CD14-positive monocyte (primary cell): ENCODE measurements at regions not wholly inside any gene's neighbourhood (a gene's known extent, or its start where the extent isn't known, plus 50 kb on each side); places are given as distances from the start of the nearest gene placed in this dataset.

Source experiments
- DNase-seq, 3 donors: peaks; one replicate each; pipeline ENCODE4 v3.0.0-alpha.2; 2011 to 2022
- H2AFZ ChIP-seq: 2 replicates; pipeline ENCODE4 v1.6.0; 2012; ENCODE audit warnings: mild to moderate bottlenecking, low read depth, low read length, inconsistent platforms; ENCODE audit not compliant: insufficient read depth, poor library complexity, severe bottlenecking
- H3K27ac ChIP-seq, 2 donors: 1 replicate in 1 of 2; 2 replicates in 1 of 2; pipeline ENCODE4 v1.5.1; 2012 to 2013; ENCODE audit warnings: low read length in 2 of 2, control low read depth in 1 of 2, inconsistent platforms in 1 of 2, low read depth in 1 of 2, mild to moderate bottlenecking in 1 of 2
- H3K27me3 ChIP-seq, 2 donors: one replicate each; pipeline versions ENCODE4 v1.6.0 to v1.6.1; 2011 to 2013; ENCODE audit warnings: low read length in 2 of 2; ENCODE audit not compliant: control insufficient read depth in 2 of 2, insufficient read depth in 2 of 2
- H3K36me3 ChIP-seq, 2 donors: replicated peaks in 1 of 2; 1 replicate in 1 of 2; 2 replicates in 1 of 2; pipeline versions ENCODE4 v1.5.1 to v1.6.1; 2012 to 2013; ENCODE audit warnings: low read length in 2 of 2, control low read depth in 1 of 2, inconsistent platforms in 1 of 2, mild to moderate bottlenecking in 1 of 2; ENCODE audit not compliant: insufficient read depth in 2 of 2, control insufficient read depth in 1 of 2
- H3K4me1 ChIP-seq, 2 donors: 1 replicate in 1 of 2; 2 replicates in 1 of 2; pipeline versions ENCODE4 v1.5.1 to v1.6.1; 2012 to 2013; ENCODE audit warnings: low read length in 2 of 2, control low read depth in 1 of 2, inconsistent platforms in 1 of 2, mild to moderate bottlenecking in 1 of 2, moderate library complexity in 1 of 2; ENCODE audit not compliant: insufficient read depth in 2 of 2, control insufficient read depth in 1 of 2
- H3K4me2 ChIP-seq: replicated peaks from 2 replicates; pipeline ENCODE3; 2012; ENCODE audit warnings: low read length, moderate library complexity, mild to moderate bottlenecking; ENCODE audit not compliant: poor library complexity, severe bottlenecking; ENCODE audit errors: extremely low read depth
- H3K4me3 ChIP-seq, 3 experiments: fragments of 200-600 bp in 1 of 3; sonication (generic) in 1 of 3; replicated peaks in 1 of 3; 1 replicate in 2 of 3; 2 replicates in 1 of 3; pipeline ENCODE4 v1.5.1; 2011 to 2013; ENCODE audit warnings: low read length in 3 of 3, mild to moderate bottlenecking in 3 of 3, control low read depth in 2 of 3, low read depth in 2 of 3, inconsistent platforms in 1 of 3, moderate library complexity in 1 of 3
- H3K79me2 ChIP-seq: 2 replicates; pipeline ENCODE4 v1.6.0; 2012; ENCODE audit warnings: mild to moderate bottlenecking, control low read depth, inconsistent platforms, low read length, moderate library complexity; ENCODE audit not compliant: insufficient read depth
- H3K9ac ChIP-seq: 2 replicates; pipeline ENCODE4 v1.6.0; 2017; ENCODE audit warnings: low read length, mild to moderate bottlenecking; ENCODE audit not compliant: insufficient read depth, poor library complexity, severe bottlenecking
- H3K9me3 ChIP-seq, 2 donors: replicated peaks in 1 of 2; 1 replicate in 1 of 2; 2 replicates in 1 of 2; pipeline versions ENCODE4 v1.5.1 to v1.6.1; 2012 to 2013; ENCODE audit warnings: low read length in 2 of 2, control low read depth in 1 of 2; ENCODE audit not compliant: control insufficient read depth in 1 of 2, insufficient read depth in 1 of 2
- H4K20me1 ChIP-seq: 2 replicates; pipeline ENCODE4 v1.6.0; 2012; ENCODE audit warnings: mild to moderate bottlenecking, low read length, control low read depth, moderate library complexity; ENCODE audit not compliant: insufficient read depth
- H3K27ac Mint-ChIP-seq, 7 donors: one replicate each; pipeline ENCODE4 v1.8.0; 2020; ENCODE audit warnings: mild to moderate bottlenecking in 7 of 7, mixed read lengths in 7 of 7, moderate library complexity in 6 of 7, inconsistent platforms in 2 of 7
- H3K27me3 Mint-ChIP-seq, 3 donors: one replicate each; pipeline ENCODE4 v1.8.0; 2021 to 2022; ENCODE audit warnings: low read depth in 3 of 3, mild to moderate bottlenecking in 3 of 3, mixed read lengths in 3 of 3, moderate library complexity in 3 of 3, inconsistent platforms in 1 of 3
- H3K36me3 Mint-ChIP-seq, 2 donors: one replicate each; pipeline ENCODE4 v1.8.0; 2020; ENCODE audit warnings: mixed read lengths in 2 of 2, inconsistent platforms in 1 of 2, mild to moderate bottlenecking in 1 of 2
- H3K4me1 Mint-ChIP-seq: one replicate; pipeline ENCODE4 v1.8.0; 2020; ENCODE audit warnings: mild to moderate bottlenecking, mixed read lengths
- H3K4me3 Mint-ChIP-seq, 2 donors: one replicate each; pipeline ENCODE4 v1.8.0; 2020; ENCODE audit warnings: mild to moderate bottlenecking in 2 of 2, mixed read lengths in 2 of 2, moderate library complexity in 1 of 2
- H3K9me3 Mint-ChIP-seq, 7 donors: one replicate each; pipeline ENCODE4 v1.8.0; 2020 to 2022; ENCODE audit warnings: mixed read lengths in 7 of 7, mild to moderate bottlenecking in 6 of 7, moderate library complexity in 6 of 7, inconsistent platforms in 2 of 7
- CTCF ChIP-seq: fragments of 200-600 bp; IDR thresholded peaks from one replicate; pipeline ENCODE4 v1.8.0; 2022; ENCODE audit warnings: antibody characterized with exemption, mild to moderate bottlenecking
- WGBS: methylation state at CpG from one replicate; pipeline ENCODE4 v1.1.5; 2013; ENCODE audit warnings: missing lambda C conversion rate; ENCODE audit not compliant: insufficient coverage; 5-methylcytosine and 5-hydroxymethylcytosine counted together
- intact Hi-C, 2 donors: fragments of 100-400 bp; cut with micrococcal nuclease; formaldehyde crosslinking; loops; one replicate each; pipeline versions ENCODE4 v1.15.0 to v1.15.1; 2023

GRCh38 chr2:57862727-57863126, 183.9 kb upstream of the VRK2 start:
- no peak for TF ChIP-seq CTCF
- Histone ChIP-seq H3K9me3 (no peaks in the 10 kb centered on the region), H3K4me2 (no peak overlapping the region), H3K36me3 (no peaks in the 10 kb centered on the region), H3K9ac (no peak overlapping the region), H3K27me3 (no peaks in the 10 kb centered on the region), H3K4me1 (no peaks in the 10 kb centered on the region), H4K20me1 (no peaks in the 10 kb centered on the region), H3K79me2 (no peaks in the 10 kb centered on the region), H3K4me3 (no peak overlapping the region), H3K27ac (no peak overlapping the region), H2AFZ (no peak overlapping the region)
- Mint-ChIP-seq H3K27me3 (peaks cover 0 to 1% (median 0%) of the 10 kb centered on the region in 3 donors), H3K9me3 (peaks cover 0 to 7% (median 0%) of the 10 kb centered on the region in 7 donors), H3K27ac (no peak overlapping the region), H3K4me3 (no peak overlapping the region), H3K4me1 (no peaks in the 10 kb centered on the region), H3K36me3 (no peaks in the 10 kb centered on the region)
- no peak for DNase-seq
- intact Hi-C loops = no loop called here

- H4K20me1 ChIP-seq = no peaks in the 10 kb centered on the region
- H3K27ac Mint-ChIP-seq = no peak overlapping the region
- H3K27me3 Mint-ChIP-seq = no peaks in the 10 kb centered on the region
- H3K27ac ChIP-seq = no peak overlapping the region
- no peak overlapping the region for H3K9ac ChIP-seq
- peaks cover 0 to 5% (median 0%) of the 10 kb centered on the region in 7 donors for H3K9me3 Mint-ChIP-seq
- H3K4me3 ChIP-seq = no peak overlapping the region
- no peak overlapping the region for H3K4me3 Mint-ChIP-seq
- H2AFZ ChIP-seq = no peak overlapping the region
- no CpG with 5 or more reads among the region's 2 CpGs for WGBS
- TF ChIP-seq CTCF = no peak
- H3K4me1 ChIP-seq = no peaks in the 10 kb centered on the region
- DNase-seq = no peak
- no peaks in the 10 kb centered on the region for H3K36me3 ChIP-seq
- no peak overlapping the region for H3K4me2 ChIP-seq
- H3K27me3 ChIP-seq = no peaks in the 10 kb centered on the region
- no peaks in the 10 kb centered on the region for H3K79me2 ChIP-seq
- intact Hi-C loops = no loop called here
- no peaks in the 10 kb centered on the region for H3K9me3 ChIP-seq
- no peaks in the 10 kb centered on the region for H3K4me1 Mint-ChIP-seq
- no peaks in the 10 kb centered on the region for H3K36me3 Mint-ChIP-seq
Observed at GRCh38 chr2:57864926-57865325, 181.7 kb upstream of the VRK2 start.
